GM21825 (cell line): ENCODE measurements at regions not wholly inside any gene's neighbourhood (a gene's known extent, or its start where the extent isn't known, plus 50 kb on each side); places are given as distances from the start of the nearest gene placed in this dataset.

ENCODE experiments used
- ATAC-seq: cut with Tn5 transposase; IDR thresholded peaks from one replicate; pipeline ENCODE4 v1.9.1; 2021; ENCODE audit warnings: mild to moderate bottlenecking, moderate library complexity; ENCODE audit not compliant: unreplicated experiment

DNA sequence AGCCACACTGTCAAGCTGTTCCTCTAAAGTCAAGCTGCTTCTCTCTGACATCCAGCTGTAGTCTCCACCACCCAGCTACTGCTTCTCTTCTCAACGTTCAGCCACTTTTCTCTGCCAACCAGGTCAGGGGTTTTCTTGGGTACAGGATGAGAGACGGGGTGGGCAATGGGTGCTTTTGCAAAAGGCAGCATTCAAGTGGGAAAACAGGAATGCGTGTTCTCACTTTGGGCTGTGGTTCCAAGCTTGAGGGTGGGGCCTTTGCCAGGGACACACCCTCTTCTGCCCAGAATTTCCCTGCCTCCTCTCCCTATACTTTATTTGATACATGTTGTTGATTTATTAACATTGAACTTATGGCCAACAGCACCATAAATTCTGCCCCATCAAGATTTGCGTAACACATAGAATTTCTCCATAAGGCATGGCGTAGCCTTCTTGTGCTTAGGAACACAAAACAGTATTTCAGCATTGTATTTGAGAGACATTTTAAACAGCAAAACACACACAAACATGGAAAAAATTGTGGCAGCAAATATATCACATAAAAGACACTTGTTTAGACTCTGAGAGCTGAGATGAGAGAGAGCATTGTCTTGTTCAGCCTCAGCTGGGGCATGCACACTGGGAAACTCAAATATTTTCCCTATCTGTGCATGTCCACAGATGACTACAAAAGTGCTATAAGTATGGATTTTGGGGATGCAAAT, 392.8 kb downstream of the SLITRK6 start:
- ATAC-seq = no peak

DNA sequence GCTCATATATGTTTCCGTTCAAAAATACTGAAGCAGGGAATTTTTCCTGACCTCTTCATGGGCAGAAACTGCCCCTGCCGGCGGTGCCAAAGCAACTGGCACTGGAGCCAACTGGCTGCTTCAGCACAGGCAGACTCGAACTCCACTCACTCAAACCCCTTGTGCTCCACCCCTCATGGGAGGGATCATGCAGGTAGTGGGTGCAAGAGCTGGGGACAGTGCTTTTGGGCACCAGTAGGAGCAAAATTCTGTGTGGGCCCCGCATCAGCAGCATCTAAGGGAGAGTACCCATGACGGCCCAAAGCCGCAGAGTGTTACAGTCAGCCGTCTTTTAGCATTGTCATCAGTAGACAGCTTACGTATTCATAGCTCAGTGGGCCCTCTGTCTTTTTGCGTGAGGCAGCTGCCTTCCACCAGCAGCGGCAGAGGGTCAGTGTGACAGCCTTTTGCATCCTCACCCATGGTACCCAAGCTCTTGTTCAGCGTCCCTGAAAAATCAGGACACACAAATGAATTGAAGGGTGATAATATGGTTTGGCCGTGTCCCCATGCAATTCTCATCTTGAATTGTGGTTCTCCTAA, 393.8 kb downstream of the SLITRK6 start:
- ATAC-seq = no peak

DNA sequence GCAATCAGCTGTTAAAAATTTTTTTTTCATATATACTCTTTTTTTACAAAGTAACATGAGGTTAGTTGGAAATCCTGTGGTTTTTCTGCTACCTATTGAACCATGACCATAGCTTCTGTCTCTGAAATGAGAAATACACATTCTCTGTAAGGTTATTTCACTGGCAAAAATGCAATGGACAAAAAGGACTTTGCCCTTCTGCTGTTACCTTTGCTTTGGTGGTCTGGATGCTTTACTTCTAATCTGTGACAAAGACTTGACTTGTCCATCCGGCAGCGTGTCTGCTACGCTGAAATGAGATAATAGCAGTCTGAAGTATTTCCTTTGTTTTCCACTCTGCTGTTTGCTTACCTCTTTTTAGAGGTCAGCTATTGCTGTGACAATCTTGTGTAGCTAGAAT, 412.8 kb downstream of the SLITRK6 start:
- ATAC-seq = no peak

DNA sequence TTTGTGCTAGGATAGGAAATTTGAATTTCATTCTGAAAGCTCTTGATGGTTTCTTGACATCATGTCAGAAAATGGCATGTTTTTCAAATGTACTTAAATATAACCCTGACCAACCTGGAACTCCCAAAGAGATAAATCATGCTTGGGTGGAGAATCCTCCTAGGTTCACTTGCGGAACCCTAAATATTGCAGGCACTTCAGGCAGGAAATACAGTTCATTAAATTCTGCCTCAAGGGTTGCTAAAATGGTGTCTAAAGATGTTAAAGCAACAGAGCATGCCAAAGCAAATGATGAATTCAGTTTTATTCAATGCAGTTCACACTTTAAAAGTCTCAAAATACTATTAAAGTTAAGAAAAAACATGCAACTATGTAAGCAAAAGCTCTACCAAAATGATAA, 415.9 kb downstream of the SLITRK6 start:
- no peak for ATAC-seq

DNA sequence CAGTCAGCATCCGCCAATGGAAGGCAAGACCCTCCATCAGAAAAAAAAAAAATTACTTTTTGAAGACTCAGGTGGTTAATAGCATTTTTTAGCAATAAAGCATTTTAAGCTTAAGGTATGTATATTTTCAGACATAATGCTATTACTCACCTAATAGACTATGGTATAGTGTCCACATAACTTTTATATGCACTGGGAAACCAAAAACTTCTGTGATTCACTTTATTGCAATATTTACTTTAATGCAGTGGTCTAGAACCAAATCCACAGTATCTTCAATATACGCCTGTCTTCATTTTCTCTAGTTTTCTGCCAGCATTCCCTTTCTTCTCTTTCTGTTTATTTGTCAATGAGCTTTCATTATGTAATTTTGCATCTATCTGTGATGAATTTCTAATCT, 418.1 kb downstream of the SLITRK6 start:
- ATAC-seq = no peak

DNA sequence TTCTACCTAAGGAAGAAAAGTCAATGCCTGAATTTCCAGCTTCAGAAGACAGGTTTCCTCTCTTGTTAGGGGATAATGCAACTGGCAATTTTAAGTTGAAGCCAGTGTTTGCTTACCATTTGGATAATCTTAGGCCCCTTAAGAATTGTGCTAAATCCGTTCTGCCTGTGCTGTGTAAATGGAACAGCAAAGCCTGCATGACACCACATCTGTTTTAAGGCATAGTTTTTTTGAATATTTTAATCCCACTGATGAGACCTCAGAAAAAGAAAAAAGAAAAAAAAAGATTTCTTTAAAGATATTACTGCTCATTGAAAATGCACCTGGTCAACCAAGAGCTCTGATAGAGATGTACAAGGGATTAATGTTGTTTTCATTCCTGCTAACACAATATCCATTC, 419.2 kb downstream of the SLITRK6 start:
- no peak for ATAC-seq

DNA sequence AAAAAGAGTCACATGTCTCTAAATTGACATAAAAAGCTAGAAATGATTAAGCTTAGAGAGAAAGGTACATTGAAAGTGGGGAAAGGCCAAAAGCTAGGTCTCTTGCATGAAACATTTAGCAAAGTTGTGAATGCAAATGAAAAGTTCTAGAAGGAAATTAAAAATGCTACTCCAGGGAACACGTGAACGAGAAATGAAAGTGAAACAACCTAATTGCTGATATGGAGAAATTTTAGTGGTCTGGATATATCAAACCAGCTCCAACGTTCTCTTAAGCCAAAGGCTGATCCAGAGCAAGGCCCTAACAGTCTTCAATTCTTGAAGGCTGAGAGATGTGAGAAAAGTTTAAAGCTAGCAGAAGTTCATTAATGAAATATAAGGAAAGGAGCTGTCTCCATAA, 419.8 kb downstream of the SLITRK6 start:
- ATAC-seq = no peak

DNA sequence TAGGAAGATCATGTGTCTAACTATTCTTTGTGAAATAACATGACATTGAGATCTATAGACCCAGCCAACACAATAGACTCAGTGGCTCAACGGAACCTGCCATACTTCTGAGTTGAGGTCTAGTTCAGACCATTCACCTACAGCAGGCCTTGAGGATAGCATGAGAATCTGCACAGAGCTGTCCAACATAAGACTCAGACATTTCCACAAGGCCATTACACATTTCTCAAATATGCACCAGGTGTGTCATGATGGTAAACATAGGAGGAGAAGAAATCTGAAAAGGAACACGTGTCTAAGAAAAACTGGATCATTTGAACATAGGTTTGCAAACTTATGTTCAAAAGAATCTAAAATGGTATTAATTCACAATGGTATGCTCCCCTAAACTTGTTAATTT, 421.4 kb downstream of the SLITRK6 start:
- no peak for ATAC-seq

DNA sequence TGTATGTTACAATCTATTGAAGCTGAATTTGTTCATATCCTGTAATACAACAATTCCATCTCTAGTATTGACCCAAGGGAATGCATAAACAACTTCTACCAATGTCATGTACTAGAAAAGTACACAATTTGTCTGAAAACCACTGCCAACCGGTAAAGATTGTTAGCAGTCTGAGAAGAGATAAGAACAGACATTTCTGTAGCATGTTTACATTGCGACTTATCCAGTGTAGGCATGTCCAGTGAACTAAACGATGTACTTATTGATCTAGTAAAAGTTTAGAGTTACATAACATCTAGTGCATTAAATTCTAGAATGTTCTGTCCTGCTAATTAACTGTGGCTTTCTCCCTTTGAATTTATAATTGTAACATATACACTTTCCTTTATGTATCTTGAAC, 425.9 kb downstream of the SLITRK6 start:
- ATAC-seq = no peak

DNA sequence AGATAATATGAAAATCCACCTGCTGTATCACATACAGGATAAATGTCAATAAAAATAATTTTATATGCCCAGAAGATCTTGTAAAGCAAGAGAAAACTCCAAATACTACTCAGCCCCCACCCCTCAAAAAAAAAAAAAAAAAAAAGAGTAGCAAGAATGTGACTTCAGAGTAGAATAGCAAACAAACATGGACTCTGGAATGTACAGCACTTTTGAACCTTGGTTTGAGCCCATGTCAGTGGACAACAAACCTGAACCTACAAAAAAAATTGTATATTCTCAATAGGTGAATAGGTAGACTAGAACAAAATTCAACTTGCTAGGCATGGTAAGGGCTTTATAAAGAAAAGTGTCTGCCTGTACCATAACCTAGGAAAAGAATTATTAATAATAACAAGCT, 428.0 kb downstream of the SLITRK6 start:
- no peak for ATAC-seq

DNA sequence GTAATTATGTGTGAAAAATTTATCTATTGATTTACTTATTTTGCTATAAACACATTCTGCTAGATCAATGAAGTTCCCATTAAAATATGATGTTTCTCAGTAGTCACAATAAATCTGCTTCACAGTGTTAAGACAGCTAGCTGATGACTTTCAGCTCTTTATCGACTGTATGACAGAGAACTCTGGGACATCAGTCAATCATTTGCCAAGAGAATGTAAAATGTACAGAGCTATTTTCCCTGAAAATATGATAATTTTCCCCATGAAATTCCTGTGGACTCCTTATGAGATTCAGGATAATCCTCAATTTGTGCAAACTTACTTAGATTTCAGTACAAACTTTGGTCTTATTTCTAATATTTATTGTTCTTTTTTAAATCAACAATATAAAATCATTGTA, 430.5 kb downstream of the SLITRK6 start:
- ATAC-seq = no peak

DNA sequence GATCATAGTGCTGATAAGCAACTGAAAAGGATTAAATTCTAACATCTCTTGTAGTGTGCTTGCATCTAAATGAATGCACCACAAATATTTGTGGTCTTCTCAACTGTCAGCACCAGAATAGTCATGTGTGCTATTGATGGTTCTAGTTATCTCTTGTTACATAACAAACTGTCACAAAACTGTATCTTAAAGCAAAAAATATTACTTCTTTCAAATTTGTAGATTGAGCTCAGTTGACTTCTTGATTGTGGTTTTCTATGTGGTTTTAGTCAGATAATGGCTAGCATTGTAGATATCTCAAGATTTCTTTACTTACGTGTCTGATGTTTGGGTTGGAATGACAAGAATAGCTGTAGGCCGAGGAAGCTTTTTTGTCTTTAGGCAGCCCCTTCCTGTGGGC, 431.3 kb downstream of the SLITRK6 start:
- no peak for ATAC-seq

DNA sequence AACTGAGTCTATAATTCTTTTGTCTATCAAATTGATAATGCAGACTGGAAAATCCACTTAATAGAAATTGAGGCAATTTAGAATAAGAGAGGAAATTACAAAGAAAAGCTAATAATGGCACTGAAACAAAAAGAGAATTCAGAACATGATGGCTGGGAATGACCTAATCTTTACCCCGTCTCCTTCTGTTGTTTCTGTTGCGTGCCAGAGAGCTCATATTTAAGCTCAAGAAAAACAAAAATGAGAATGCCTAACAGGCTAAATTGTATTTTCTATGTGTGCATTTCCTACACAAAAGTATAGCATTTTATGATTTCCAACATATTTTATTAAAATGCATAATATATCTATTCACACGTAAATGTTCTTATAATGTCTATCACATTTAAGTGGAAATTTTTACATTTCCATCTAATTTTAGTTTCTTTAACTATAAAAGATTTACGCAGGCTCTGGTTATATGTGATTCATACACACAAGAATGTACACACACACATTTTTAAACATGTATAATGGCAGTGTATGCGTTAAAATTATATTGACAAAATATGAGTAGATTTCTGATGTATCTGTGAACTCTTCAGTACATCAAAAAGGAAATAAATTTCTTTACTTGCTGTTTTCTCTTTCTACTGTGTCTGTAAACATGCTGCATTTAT, 432.3 kb downstream of the SLITRK6 start:
- ATAC-seq = no peak

DNA sequence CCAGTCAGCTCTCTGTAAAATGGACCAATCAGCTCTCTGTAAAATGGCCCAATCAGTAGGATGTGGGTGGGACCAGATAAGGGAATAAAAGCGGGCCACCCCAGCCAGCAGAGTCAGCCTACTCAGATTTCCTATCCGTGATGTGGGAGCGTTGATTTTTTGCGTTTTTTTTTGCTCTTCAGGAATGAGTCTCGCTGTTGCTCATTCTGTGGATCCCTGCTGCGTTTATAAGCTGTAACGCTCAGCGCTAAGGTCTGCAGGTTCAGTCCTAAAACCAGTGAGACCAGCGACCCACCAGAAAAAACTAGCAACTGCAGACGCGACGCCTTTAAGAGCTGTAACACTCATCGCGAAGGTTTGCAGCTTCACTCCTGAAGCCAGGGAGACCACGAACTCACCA, 435.7 kb downstream of the SLITRK6 start:
- no peak for ATAC-seq

DNA sequence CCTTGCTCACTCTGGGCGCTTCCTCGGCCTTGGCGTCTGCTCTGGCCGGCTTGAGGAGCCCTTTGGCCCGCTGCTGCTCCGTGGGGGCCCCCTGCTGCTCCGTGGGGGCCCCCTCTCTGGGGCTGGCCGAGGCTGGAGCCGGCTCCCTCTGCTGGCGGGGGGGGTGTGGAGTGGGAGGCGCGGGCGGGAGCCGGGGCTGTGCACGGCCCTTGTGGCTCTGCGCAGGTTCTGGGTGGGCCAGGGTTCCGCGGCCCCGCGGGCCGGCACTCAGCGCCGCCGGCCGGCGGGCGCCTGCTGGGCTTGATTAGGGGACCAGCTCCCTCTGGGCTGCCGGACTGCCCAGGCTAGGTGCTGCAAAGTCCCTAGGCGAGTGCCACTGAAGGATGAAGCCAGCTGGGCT, 436.2 kb downstream of the SLITRK6 start:
- ATAC-seq = no peak

DNA sequence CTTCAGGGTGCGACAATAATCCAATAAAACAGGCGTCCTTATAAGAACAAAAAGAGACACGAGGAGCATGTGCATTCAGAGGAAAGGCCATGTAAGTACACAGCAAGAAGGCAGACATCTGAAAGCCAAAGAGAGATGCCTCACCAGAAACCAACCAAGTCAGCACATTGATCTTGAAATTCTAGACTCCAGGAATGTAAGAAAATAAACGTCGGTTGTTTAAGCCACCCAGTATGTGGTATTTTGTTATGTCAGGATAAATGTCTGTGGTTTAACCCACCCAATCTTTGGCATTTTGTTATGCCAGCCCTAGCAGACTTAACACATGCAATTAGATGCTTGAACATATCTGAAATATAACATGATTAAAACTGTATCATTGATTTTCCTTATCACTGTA, 452.0 kb downstream of the SLITRK6 start:
- ATAC-seq = no peak

DNA sequence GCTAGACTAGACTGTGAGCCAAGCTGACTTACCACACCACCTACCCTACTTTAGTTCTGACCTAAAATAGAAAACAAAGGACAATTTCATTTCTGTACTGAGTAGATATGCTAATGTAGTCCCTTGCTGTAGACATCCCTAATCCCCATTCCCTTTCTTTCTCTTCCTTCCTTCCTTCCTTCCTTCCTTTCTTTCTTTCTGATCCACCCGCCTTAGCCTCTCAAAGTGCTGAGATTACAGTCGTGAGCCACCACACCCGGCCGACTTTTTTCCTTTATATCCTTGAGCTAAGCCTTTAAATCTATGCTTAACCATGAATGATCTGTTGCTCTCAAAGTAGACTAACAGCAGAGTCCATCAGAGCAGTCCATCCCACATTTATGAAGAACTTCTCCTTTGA, 465.0 kb downstream of the SLITRK6 start:
- ATAC-seq = no peak

DNA sequence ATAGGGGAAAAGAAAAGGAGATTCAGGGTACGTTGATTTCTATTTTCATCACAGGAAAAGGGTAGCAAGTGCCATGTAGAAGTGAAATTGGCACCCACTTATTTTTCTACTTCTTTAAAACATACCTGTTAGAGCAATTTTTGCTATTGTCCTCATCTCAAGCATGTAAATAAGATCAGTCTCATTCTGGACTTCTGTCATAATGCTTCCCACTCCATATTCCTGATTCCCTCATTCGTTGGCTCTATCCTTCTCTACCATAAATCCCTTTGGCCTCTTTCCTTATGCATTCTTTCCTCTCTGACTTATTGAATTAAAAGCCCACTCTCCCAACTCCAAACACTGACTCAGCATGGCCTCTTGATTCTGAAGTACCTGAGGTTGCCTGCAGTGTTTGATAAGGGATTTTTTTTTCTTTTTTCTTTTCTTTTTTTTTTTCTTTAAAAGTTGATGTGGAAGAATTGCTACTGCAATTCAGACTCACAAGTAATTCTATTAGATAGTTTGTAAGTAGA, 465.7 kb downstream of the SLITRK6 start:
- no peak for ATAC-seq

DNA sequence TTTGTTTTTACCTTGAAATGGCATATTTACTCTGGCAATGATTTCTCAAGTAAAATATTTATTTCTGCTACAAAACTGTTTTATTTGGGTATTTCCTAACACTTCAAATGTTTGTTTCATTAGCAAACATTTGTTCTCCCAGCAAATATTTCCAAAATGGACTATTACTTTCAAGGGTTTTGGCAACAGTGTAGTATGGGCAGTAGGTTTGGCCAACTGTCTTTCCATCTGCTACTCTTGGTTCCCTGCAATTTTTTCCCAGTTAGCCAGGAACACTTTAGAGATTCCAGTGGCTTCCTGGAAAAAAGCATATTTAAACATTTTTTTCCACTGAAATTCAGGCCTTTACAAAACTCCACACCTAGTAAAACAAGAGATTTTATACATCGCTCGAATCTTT, 466.6 kb downstream of the SLITRK6 start:
- no peak for ATAC-seq

DNA sequence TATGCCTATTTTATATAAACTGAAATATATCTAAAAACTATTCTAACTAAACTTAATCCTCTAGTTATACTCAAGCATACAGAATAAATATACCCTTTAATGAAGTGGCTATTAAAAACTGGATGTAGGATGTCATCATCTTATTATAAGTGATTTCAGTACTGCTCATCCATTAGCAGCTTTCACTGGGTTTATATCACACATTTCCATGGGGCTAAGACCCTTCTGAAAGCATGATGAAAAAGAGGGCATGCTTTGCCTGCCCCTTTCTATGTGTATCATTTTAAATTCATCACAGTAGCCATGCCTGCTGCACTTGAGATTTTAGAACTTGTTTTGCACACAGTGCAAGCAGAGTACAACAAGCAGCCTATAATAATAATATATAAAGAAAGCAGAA, 477.5 kb downstream of the SLITRK6 start:
- no peak for ATAC-seq

DNA sequence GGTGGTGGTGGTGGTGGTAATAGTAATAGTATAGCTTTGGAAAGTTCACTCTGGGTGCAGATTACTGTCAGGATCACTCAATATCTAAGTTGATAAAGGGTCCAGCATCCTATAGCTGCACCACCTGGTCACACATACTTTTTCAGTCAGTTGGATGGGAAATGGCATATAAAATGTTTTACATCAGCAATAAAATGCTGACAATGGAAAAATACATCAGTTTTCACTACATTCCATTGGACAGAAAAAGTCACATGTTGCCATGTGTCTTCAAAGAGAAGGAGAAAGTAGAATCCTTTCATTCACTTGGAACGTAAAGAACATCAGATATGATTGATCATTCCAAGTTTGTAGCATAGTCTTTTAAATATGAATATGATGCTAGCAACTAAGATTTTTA, 481.4 kb downstream of the SLITRK6 start:
- ATAC-seq = no peak

DNA sequence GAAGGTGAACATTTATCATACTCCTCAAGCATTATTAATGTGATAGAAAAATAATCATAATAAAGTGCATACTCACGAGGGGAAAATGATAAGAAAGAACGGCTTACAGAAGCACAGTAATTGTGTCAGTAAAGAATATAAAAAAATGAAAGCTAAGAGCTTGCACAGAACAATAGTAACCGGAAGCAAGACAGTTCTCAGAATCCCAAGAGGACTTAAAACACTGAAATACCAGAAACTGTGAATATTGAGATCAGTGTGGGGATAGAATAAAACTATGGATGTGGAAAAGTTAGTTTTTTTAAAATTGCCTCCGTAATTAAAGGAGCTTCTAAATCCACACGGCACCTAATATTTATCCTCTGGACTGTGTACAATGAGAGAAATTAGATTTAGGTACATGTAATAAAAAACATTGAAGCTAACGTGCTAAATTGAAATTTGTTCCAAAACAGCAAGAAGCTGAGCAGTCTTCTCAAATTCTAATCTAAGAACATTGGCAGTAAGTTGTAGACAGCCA, 482.7 kb downstream of the SLITRK6 start:
- ATAC-seq = no peak
